Neuronal stem cell (in vitro differentiated cells): ENCODE measurements at regions not wholly inside any gene's neighbourhood (a gene's known extent, or its start where the extent isn't known, plus 50 kb on each side); places are given as distances from the start of the nearest gene placed in this dataset.
"Not testable (repeated sequence)": the region's sequence is repeated elsewhere in the genome, so short reads cannot be mapped to it uniquely, and the experiment has no call there.

Experiments used
- DNase-seq: peaks from one replicate; pipeline ENCODE4 v3.0.0-alpha.2; 2013; ENCODE audit warnings: low spot score
- H2AFZ ChIP-seq: one replicate; pipeline ENCODE4 v1.6.1; 2013; ENCODE audit warnings: mild to moderate bottlenecking, low read length, inconsistent platforms
- H2AK5ac ChIP-seq: 2 replicates; pipeline ENCODE4 v1.6.1; 2013; ENCODE audit warnings: low read depth, mild to moderate bottlenecking, inconsistent platforms, low read length, moderate library complexity, mixed read lengths
- H2BK120ac ChIP-seq: 2 replicates; pipeline ENCODE4 v1.6.1; 2013; ENCODE audit warnings: low read depth, mild to moderate bottlenecking, inconsistent platforms, low read length, moderate library complexity, mixed read lengths
- H2BK12ac ChIP-seq: one replicate; pipeline ENCODE4 v1.6.1; 2013; ENCODE audit warnings: low read length, inconsistent platforms
- H2BK15ac ChIP-seq: 2 replicates; pipeline ENCODE4 v1.6.1; 2013; ENCODE audit warnings: mild to moderate bottlenecking, low read length, inconsistent platforms, mixed read lengths
- H2BK5ac ChIP-seq: one replicate; pipeline ENCODE4 v1.6.1; 2013; ENCODE audit warnings: inconsistent platforms, mild to moderate bottlenecking, low read length, moderate library complexity
- H3K14ac ChIP-seq: one replicate; pipeline ENCODE4 v1.6.1; 2013; ENCODE audit warnings: low read length, inconsistent platforms
- H3K18ac ChIP-seq: 2 replicates; pipeline ENCODE4 v1.6.1; 2013; ENCODE audit warnings: low read length, inconsistent platforms
- H3K23ac ChIP-seq: 2 replicates; pipeline ENCODE4 v1.6.1; 2013; ENCODE audit warnings: low read depth, mild to moderate bottlenecking, mixed read lengths, low read length, inconsistent platforms; ENCODE audit not compliant: poor library complexity
- H3K27ac ChIP-seq: replicated peaks from 3 replicates; pipeline ENCODE4 v1.5.1; 2013; ENCODE audit warnings: low read length, inconsistent platforms
- H3K27me3 ChIP-seq, 3 experiments: 2 replicates each; pipeline ENCODE4 v1.6.1; 2013; ENCODE audit warnings: low read length in 3 of 3, mild to moderate bottlenecking in 2 of 3, inconsistent platforms in 1 of 3, low read depth in 1 of 3, mixed read lengths in 1 of 3, moderate library complexity in 1 of 3; ENCODE audit not compliant: control insufficient read depth in 3 of 3, insufficient read depth in 3 of 3
- H3K36me3 ChIP-seq, 2 donors: replicated peaks in 1 of 2; 2 replicates each; pipeline ENCODE4 v1.6.1; 2013; ENCODE audit warnings: low read length in 2 of 2; ENCODE audit not compliant: control insufficient read depth in 2 of 2, insufficient read depth in 2 of 2
- H3K4ac ChIP-seq: 2 replicates; pipeline ENCODE4 v1.6.1; 2013; ENCODE audit warnings: inconsistent platforms, mild to moderate bottlenecking, low read length, moderate library complexity
- H3K4me1 ChIP-seq, 2 donors: 1 replicate in 1 of 2; 2 replicates in 1 of 2; pipeline ENCODE4 v1.6.1; 2013; ENCODE audit warnings: low read length in 2 of 2, low read depth in 1 of 2; ENCODE audit not compliant: control insufficient read depth in 2 of 2, insufficient read depth in 1 of 2
- H3K4me2 ChIP-seq: one replicate; pipeline ENCODE4 v1.6.1; 2013; ENCODE audit warnings: mild to moderate bottlenecking, low read length, inconsistent platforms; ENCODE audit not compliant: insufficient read depth, poor library complexity, severe bottlenecking
- H3K4me3 ChIP-seq, 2 donors: 2 replicates each; pipeline ENCODE4 v1.5.1; 2013; ENCODE audit warnings: low read length in 2 of 2, mild to moderate bottlenecking in 2 of 2, inconsistent platforms in 1 of 2, moderate library complexity in 1 of 2
- H3K79me1 ChIP-seq: one replicate; pipeline ENCODE4 v1.6.1; 2013; ENCODE audit warnings: low read depth, mild to moderate bottlenecking, inconsistent platforms, low read length, moderate library complexity
- H3K9ac ChIP-seq: one replicate; pipeline ENCODE4 v1.6.1; 2013; ENCODE audit warnings: mild to moderate bottlenecking, low read depth, low read length, inconsistent platforms; ENCODE audit not compliant: poor library complexity
- H3K9me3 ChIP-seq, 2 donors: replicated peaks in 1 of 2; 2 replicates each; pipeline versions ENCODE3 to v1.6.1; 2013; ENCODE audit warnings: low read length in 2 of 2, mild to moderate bottlenecking in 2 of 2, inconsistent platforms in 1 of 2, low read depth in 1 of 2, mixed read lengths in 1 of 2, moderate library complexity in 1 of 2; ENCODE audit not compliant: control insufficient read depth in 2 of 2, insufficient read depth in 1 of 2
- H4K8ac ChIP-seq: one replicate; pipeline ENCODE4 v1.6.1; 2013; ENCODE audit warnings: low read depth, mild to moderate bottlenecking, inconsistent platforms, low read length, moderate library complexity
- H4K91ac ChIP-seq: one replicate; pipeline ENCODE4 v1.6.1; 2013; ENCODE audit warnings: low read length, low read depth, mild to moderate bottlenecking, inconsistent platforms; ENCODE audit not compliant: poor library complexity
- WGBS, 2 donors: extraction: QIAGEN DNeasy Blood & Tissue Kit; methylation state at CpG; one replicate each; pipeline ENCODE4 v1.1.7; 2013; ENCODE audit warnings: missing lambda C conversion rate in 2 of 2, mixed read lengths in 1 of 2; ENCODE audit not compliant: insufficient read length in 2 of 2, insufficient replicate concordance in 1 of 2; ENCODE audit errors: extremely low coverage in 2 of 2; 5-methylcytosine and 5-hydroxymethylcytosine counted together

DNA sequence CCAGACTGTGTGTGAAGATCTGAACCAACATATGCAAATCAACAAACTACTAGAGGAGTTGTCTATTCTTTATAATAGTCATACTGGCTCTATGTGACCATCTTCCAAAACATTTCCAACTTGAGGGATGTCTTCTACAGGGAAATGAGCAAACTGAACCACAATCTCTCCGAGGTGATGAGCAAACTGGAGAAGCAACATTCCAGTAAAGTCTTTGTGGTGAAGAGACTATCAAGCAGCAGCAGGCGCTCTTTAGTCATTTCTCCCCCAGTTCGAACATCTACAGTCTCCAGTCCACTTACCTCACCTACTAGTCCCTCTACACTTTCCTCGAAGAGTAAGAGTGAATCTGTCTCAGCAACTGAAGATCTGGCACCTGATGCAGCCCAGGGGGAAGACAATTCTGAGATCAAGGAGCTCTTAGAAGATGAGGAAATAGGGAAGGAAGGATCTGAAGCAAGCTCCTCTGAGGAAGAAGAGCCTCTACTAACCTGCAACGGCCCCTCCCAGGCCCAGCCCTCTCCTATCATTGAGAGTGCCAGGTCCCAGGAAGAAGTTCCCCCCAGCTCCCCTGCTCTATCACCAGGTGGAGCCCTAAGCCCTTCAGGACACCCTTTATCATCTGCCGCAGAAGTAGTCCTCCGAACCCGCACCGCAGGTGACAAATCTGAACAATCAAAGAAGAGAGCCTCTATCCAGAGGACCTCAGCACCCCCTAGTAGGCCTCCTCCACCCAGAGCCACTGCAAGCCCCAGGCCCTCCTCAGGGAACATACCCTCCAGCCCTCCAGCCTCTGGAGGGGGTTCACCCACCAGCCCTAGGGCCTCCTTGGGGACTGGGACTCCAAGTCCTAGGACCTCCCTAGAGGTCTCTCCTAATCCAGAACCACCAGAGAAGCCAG is 98.1 kb downstream of the HNRNPD start:
- Histone ChIP-seq H3K9me3 (no peaks in the 10 kb centered on the region), H4K91ac (no peak overlapping the region), H3K4me2 (no peak overlapping the region), H4K8ac (no peak overlapping the region), H2BK12ac (no peak overlapping the region), H3K14ac (no peak overlapping the region), H2AK5ac (no peak overlapping the region), H3K27me3 (peaks cover 0 to 5% (median 0%) of the 10 kb centered on the region in 3 experiments), H3K4ac (no peak overlapping the region), H3K18ac (no peak overlapping the region), H3K9ac (no peak overlapping the region), H3K27ac (no peak overlapping the region), H3K36me3 (no peaks in the 10 kb centered on the region), H2BK120ac (no peak overlapping the region), H2BK5ac (no peak overlapping the region), H3K4me1 (no peaks in the 10 kb centered on the region), H2AFZ (no peak overlapping the region), H3K4me3 (no peak overlapping the region), H3K23ac (no peak overlapping the region), H3K79me1 (no peaks in the 10 kb centered on the region), H2BK15ac (no peak overlapping the region)
- WGBS, 2 donors = no CpG with 5 or more reads among the region's 9 CpGs
- no peak for DNase-seq

DNA sequence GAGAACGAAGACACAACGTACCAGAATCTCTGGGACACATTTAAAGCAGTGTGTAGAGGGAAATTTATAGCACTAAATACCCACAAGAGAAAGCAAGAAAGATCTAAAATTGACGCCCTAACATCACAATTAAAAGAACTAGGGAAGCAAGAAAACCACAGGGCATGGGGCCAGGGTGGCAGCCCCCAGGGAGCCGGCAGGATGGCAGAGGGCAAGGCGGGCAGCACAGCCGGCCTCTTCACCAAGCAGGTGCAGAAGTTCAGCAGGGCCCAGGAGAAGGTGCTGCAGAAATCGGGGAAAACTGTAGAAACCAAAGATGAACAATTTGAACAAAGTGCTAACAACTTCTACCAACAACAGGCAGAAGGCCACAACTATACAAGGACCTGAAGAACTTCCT is 99.1 kb downstream of the HNRNPD start:
- not testable (repeated sequence) for H3K23ac ChIP-seq
- no CpG with 5 or more reads among the region's 7 CpGs for WGBS, 2 donors

DNA sequence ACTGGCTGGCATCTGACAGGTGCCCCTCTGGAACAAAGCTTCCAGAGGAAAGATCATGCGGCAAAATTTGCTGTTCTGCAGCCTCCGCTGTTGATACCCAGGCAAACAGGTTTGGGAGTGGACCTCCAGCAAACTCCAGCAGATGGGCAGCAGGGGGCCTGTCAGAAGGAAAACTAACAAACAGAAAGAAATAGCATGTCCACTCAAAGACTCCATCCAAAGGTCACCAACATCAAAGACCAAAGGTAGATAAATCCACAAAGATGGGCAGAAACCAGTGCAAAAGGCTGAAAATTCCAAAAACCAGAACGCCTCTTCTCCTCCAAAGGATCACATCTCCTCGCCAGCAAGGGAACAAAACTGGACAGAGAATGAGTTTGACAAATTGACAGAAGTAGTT is 101.3 kb downstream of the HNRNPD start:
- H3K18ac ChIP-seq, H3K4me1 ChIP-seq, H3K23ac ChIP-seq, H3K27ac ChIP-seq, H3K4ac ChIP-seq, H4K8ac ChIP-seq, H2BK5ac ChIP-seq, H2BK120ac ChIP-seq, H2AK5ac ChIP-seq, H3K79me1 ChIP-seq, H2AFZ ChIP-seq, H2BK15ac ChIP-seq, H3K4me2 ChIP-seq, H2BK12ac ChIP-seq, H3K27me3 ChIP-seq, H3K4me3 ChIP-seq, H4K91ac ChIP-seq, H3K36me3 ChIP-seq, H3K14ac ChIP-seq, H3K9me3 ChIP-seq, H3K9ac ChIP-seq, DNase-seq: not testable (repeated sequence)
- WGBS, 2 donors = no CpG with 5 or more reads among the region's 4 CpGs

More for the DNA sequence above, 99.1 kb downstream of the HNRNPD start:
- H3K36me3 ChIP-seq, H2AFZ ChIP-seq, DNase-seq, H3K4me3 ChIP-seq, H2BK5ac ChIP-seq, H3K9me3 ChIP-seq, H3K14ac ChIP-seq, H2BK15ac ChIP-seq, H4K91ac ChIP-seq, H3K4me2 ChIP-seq, H3K4ac ChIP-seq, H4K8ac ChIP-seq, H3K4me1 ChIP-seq, H2BK12ac ChIP-seq, H3K27me3 ChIP-seq, H3K18ac ChIP-seq, H3K9ac ChIP-seq, H2AK5ac ChIP-seq, H2BK120ac ChIP-seq, H3K79me1 ChIP-seq, H3K27ac ChIP-seq: not testable (repeated sequence)

DNA sequence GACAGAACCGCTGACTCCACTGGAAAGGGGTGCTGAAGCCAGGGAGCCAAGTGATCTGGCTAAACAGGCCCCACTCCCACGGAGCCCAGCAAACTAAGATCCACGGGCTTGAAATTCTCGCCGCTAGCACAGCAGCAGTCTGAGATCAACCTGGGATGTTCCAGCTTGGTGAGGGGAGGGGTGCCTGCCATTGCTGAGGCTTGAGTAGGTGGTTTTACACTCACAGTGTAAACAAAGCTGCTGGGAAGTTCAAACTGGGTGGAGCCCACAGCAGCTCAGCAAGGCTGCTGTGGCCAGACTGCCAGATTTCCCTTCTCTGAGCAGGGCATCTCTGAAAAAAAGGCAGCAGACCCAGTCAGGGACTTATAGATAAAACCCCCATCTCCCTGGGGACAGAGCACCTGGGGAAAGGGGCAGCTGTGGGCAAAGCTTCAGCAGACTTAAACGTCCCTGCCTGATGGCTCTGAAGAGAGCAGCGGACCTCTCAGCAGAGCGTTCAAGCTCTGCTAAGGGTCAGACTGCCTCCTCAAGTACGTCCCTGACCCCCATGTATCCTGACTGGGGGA is 101.8 kb downstream of the HNRNPD start:
- H3K79me1 ChIP-seq, H3K27me3 ChIP-seq, H4K8ac ChIP-seq, H2AK5ac ChIP-seq, H3K9ac ChIP-seq, H3K23ac ChIP-seq, H3K9me3 ChIP-seq, H2BK5ac ChIP-seq, H3K4ac ChIP-seq, H2AFZ ChIP-seq, H3K18ac ChIP-seq, H2BK15ac ChIP-seq, H4K91ac ChIP-seq, H3K4me3 ChIP-seq, H3K27ac ChIP-seq, H3K4me1 ChIP-seq, H3K4me2 ChIP-seq, H3K36me3 ChIP-seq, H2BK120ac ChIP-seq, H2BK12ac ChIP-seq, H3K14ac ChIP-seq, DNase-seq: not testable (repeated sequence)
- no CpG with 5 or more reads among the region's 9 CpGs for WGBS, 2 donors
